DLD1 (cell line): ENCODE measurements at regions not wholly inside any gene's neighbourhood (a gene's known extent, or its start where the extent isn't known, plus 50 kb on each side); places are given as distances from the start of the nearest gene placed in this dataset.

Experiments used
- in situ Hi-C: cut with HindIII; loops from 2 replicates; pipeline ENCODE4 v1.10.0; 2017; ENCODE audit warnings: low sequenced_read_pairs

DNA sequence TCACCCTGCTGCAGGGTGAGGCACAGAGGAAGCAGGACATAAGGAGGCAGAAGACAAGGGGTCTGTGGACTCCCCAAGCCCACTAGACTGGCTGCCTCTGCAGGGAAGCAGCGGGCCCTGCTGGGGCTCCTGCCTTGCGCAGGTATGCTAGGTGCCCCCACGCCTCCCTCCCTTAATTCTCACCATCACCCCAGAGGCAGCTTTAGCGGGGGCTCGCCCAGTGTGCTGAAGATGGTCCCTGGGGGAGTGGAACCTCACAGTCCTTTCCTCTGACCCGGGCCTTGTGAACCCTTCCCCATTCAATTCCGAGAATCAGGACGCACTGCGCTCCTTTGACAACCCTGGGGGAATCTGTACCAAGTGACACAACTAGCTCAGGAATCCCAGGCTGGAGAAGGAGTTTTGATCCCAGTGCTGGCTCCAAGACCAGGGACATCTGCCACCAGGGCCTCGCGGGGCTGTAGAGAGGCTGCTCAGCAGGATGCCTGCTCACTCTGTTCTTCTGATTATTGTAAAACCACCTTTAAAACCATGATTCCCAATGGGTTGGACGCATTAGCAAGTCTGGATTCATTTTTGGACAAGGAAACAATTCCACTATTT is 468.4 kb downstream of the TCERG1L start:
- in situ Hi-C loops, result no loop called here

DNA sequence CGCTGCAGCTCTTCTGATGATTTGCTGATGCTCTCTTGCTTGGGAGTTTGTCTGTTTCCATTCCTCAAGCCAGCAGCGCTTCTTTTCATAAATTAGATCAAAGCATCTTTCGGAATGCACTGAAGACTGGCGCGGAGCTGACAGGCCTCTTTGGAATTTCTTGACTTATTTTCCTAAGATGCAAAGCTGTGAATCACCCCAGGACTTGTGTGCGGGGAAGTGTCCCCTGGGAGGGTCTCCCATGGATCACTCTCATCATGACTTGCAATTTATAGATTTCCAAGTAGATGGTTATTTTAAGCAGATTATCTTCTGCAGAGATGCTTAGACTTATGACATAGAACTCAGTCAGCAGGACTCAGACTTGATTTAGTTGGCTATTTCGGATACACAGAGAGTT is 467.2 kb downstream of the TCERG1L start:
- in situ Hi-C loops, result no loop called here

- in situ Hi-C loops, result no loop called here
Measured at GRCh38 chr10:130847170-130847569, 464.4 kb downstream of the TCERG1L start.

DNA sequence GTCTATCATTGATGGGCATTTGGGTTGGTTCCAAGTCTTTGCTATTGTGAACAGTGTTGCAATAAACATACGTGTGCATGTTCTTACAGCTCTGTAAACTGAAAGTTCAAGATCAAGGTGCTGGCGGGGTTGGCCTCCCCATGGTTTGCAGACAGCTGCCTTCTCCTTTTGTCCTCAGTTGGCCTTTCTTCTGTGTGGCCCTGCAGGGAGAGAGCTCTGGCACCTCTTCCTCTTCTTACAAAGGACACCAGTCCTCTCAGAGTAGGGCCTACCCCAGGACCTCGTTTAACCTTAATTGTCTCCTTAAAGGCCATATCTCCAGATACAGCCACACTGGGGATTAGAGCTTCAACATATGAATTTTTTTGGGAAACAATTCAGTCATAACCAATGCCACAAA is 462.7 kb downstream of the TCERG1L start:
- in situ Hi-C loops, result no loop called here

DNA sequence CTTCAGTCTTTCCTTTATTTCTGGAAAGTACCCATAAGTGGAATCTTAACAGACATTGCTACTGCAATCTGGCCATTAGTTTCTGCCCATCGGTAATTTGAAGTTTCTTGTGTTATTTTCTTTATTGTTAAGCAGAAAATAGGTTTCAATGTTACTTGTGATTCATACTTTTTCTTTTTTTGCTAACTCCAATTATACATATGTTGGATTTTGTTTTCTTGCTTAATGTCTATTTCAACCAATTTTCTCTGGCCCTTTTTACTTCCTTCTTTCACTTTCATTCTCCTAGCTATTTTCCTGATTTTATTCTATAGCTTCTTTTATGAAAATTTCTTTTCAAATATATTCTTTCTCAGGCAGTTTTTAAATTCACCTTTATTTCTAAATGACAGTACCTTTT is 457.4 kb downstream of the TCERG1L start:
- in situ Hi-C loops, result no loop called here

DNA sequence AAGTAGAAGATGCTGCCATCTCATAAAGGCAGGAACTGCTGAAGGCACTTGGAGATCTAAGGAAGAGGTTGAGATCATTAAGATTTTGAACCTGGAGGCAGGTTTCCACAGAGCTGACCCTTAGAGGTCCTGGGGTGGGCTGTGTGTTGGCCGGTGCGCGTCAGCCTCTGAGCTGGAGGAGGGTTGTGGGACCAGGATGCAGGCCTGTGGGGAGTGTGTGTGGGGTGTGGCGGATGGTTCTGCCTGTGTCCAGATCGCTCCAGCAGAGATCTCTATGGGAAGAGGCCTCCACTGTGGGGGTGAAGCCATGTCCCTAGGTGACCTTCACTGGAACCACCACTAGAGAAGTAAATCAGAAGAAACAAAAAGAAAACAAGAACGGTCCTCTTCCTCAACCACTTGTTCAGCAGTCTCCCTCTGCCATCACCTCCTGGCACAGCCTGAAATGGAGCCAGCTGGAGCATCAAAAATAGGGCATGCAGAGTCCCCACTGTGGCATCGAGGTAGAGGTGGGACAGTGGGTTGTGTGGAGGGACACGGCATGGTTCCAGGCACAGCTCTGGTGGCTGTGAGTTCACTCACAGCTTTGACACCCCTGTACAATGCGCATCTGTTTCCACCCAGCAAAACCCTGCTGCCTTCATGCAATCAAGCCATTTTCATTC is 453.8 kb downstream of the TCERG1L start:
- in situ Hi-C loops, result loop anchor here (5.0 kb wide), 1 partner anchor 55 kb away; no protein-coding TSS in a partner anchor

GRCh38 chr10:130858626-130859025 is 452.9 kb downstream of the TCERG1L start:
- in situ Hi-C loops, result loop anchor here (5.0 kb wide), 1 partner anchor 54 kb away; no protein-coding TSS in a partner anchor

- in situ Hi-C loops, result loop anchor here (5.0 kb wide), 1 partner anchor 53 kb away; no protein-coding TSS in a partner anchor
Measured at GRCh38 chr10:130859427-130859826, 452.1 kb downstream of the TCERG1L start.

GRCh38 chr10:130862122-130862521 is 449.4 kb downstream of the TCERG1L start:
- in situ Hi-C loops, result no loop called here

- in situ Hi-C loops, result no loop called here
Measured at GRCh38 chr10:130862626-130863025, 448.9 kb downstream of the TCERG1L start.

DNA sequence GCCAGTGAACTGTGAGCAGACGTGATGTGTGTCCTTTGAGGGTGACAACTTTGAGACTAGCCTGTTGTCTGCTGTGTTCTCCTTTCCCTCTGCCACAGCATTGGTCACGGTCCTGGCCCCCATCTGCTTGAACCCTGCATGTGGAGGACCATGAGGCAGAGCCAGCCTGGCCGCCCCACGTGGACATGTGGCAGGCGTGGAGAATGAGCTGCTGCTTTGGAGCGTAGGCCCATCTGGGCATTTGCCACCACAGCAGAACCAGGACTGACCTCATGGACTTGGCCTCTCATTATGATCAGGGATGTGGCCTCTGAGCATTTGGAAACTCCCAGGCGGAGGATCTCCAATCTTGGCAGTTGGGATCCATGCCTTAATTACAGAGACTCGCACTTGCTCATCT is 448.5 kb downstream of the TCERG1L start:
- in situ Hi-C loops, result no loop called here

- in situ Hi-C loops, result no loop called here
Measured at GRCh38 chr10:130864961-130865818, 446.3 kb downstream of the TCERG1L start.

- in situ Hi-C loops, result no loop called here
Measured at GRCh38 chr10:130866857-130867256, 444.7 kb downstream of the TCERG1L start.

DNA sequence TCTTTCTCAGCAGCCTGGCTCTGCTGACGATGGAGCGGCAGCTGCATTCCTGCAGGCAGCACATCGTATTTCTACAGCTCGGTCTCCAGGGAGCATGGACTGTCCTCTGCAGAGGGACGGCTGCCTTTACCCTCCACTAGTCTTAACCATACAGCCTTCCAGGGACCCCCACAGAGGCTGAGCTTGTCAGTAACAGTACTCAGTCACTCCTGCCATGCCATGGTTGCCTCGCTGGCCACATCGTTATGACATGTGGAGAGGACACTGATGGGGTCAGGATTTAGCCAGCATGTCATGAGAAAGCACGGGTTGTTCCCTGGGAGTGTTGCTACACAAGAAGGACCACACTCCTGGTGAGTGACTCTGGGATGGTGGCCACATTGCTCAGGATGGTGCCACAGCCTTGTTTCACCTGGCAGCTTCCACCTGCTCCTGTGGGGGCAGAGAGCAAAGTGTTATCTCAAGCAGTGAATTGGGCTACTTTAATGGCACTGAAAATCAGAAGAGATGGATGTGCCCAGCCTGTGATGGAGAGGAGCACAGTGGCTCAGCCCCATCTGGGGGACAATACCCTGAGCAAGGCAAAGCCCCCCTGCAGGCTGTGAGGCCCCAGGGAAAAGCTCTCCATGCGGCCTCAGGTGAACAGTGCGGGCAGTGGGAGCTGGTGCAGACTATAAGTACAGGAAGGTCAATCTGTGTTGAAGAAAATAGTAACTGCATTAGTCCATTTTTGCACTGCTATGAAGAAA is 443.9 kb downstream of the TCERG1L start:
- in situ Hi-C loops, result no loop called here

DNA sequence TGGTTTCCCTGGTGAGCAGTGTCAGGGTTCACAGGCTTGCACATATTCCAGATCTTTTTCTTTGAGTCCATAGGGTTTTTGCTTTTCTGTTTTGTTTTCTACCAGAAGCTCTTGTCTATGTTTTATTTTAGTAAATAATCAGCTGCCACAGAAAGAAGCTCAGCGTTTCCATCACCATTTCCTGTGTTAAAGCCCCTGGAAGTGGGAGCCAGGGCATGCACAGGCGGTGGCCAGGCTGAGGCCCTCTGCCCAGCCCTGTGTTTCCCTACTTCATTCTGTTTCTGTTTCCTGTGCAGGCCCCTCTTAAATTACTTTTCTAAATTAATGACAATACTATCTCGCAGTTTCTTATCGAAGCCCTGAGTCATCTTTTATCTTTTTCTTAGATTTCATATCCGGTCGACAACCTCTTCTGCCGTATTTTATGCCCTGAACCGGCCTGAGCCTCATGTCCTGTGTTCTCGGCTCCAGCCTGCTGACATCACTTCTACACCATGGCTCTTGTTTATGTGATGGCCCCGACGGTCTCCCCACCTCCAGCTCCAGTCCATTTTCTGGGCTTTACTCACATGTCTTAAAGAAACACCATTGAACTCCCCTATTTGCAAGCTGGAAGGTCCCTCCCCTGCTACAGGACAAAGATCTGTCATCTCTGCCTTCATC is 442.2 kb downstream of the TCERG1L start:
- in situ Hi-C loops, result no loop called here

DNA sequence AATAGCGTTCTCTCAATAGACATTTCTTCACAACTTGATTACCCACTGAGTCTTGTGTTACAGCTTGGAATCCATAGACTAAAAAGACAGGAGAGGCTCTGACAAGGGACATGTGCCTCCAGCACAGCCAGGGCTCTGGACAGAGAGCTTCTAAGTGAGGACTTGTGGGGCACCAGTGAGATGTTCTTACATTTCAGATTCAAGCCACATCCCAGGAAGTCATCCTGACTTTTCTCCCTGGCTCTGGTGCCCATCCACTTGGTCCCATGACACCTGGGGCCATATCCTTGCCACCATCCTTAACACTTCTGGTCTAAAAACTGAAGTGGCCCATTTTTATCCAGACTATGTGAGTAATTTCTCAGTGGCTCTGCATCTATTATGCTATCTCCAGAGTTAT is 440.1 kb downstream of the TCERG1L start:
- in situ Hi-C loops, result no loop called here

DNA sequence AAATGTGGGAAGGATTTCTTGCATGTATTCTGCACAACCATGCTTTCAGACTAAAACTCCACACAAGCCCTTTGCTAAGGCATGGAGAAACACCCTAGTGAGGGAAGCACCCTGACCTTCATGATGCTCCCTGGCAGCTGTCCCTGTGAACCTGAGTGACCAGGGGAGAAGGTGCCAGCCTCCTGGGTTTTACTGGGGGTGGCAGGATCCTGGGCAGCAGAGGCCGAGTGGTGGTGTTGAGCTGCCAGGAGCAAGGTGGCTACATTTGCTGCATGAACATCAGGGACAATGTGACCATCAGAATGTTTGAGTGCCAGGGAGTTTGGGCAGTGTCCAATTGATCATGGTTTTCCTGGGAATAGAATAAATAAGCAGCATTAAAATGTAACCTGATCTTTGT is 437.9 kb downstream of the TCERG1L start:
- in situ Hi-C loops, result no loop called here

DNA sequence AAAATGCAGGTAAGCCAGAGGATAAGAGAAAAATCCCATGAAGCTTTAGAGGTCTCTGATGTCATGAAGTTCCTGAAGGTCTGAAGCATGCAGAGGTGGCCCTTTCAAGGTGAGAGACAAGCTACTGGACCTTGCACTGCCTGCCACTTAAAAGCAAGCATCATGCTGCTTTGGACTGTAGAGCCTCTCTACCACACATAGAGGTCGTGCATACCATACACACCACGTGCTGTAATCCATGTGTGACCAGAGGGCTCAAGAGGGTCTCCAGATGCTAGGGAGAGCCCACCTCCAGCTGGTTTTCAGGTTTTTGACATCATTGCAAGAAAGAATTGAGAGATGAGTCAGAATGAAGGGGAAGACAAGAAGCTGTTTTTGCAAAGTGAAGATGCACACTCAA is 436.4 kb downstream of the TCERG1L start:
- in situ Hi-C loops, result no loop called here

DNA sequence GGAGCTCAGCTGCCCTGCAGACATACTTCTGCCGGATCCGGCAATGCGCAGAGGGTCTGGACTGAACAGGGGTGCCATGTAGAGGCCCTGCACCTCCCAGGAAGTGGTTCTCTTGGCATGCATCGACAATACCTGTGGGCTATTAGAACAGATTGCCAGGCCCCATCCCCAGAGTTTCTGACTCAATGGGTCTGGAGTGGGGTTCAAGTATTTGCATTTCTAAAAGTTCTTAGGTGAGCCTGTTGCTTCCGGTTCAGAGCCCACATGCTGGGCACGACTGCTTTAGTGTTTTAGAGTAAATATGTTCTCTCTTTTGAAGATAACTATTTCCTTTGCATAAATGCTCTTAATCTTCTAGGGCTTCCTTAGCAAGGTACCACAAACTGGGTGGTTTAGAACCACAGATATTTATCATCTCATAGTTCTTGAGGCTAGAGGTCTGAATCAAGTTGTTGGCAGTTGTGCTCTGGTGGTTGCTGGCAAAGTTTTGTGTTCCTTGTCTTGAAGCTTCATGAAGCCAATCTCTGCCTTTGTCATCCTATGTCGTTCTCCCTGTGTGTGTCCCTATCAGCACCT is 435.5 kb downstream of the TCERG1L start:
- in situ Hi-C loops, result no loop called here

GRCh38 chr10:130877126-130877525 is 434.4 kb downstream of the TCERG1L start:
- in situ Hi-C loops, result no loop called here
